ENCODE measurements at regions not wholly inside any gene's neighbourhood (a gene's known extent, or its start where the extent isn't known, plus 50 kb on each side); places are given as distances from the start of the nearest gene placed in this dataset.

GRCh38 chr2:238975408-238975807 lies 127.5 kb downstream of the TWIST2 start:
- no peak overlapping the region for H3K4me3 Mint-ChIP-seq
- no peaks in the 10 kb centered on the region for H3K27me3 Mint-ChIP-seq (ENCODE audit: low read depth)
- peaks cover 22% of the 10 kb centered on the region for H3K4me1 Mint-ChIP-seq
- no peak overlapping the region for H3K27ac Mint-ChIP-seq
- no peak for TF ChIP-seq CTCF (IDR thresholded peaks at IDR 0.05; ENCODE audit: unreplicated experiment in 3 of 3)
- H3K36me3 Mint-ChIP-seq (ENCODE audit: low read depth): peaks cover 6% of the 10 kb centered on the region
- peaks cover 26% of the 10 kb centered on the region for H3K9me3 Mint-ChIP-seq

- peaks cover 12% of the 10 kb centered on the region for H3K4me1 Mint-ChIP-seq
- H3K27ac Mint-ChIP-seq: no peak overlapping the region
- H3K36me3 Mint-ChIP-seq (ENCODE audit: low read depth): peaks cover 6% of the 10 kb centered on the region
- H3K9me3 Mint-ChIP-seq: peaks cover 34% of the 10 kb centered on the region
- H3K4me3 Mint-ChIP-seq: no peak overlapping the region
- peaks cover 10% of the 10 kb centered on the region for H3K27me3 Mint-ChIP-seq (ENCODE audit: low read depth)
- no peak for TF ChIP-seq CTCF (IDR thresholded peaks at IDR 0.05; ENCODE audit: unreplicated experiment in 3 of 3)
Measured at GRCh38 chr2:238978497-238978896, 130.6 kb downstream of the TWIST2 start.

GRCh38 chr2:238979636-238980035 lies 131.8 kb downstream of the TWIST2 start:
- peaks cover 34% of the 10 kb centered on the region for H3K9me3 Mint-ChIP-seq
- H3K27me3 Mint-ChIP-seq (ENCODE audit: low read depth): peaks cover 10% of the 10 kb centered on the region
- H3K36me3 Mint-ChIP-seq (ENCODE audit: low read depth): peaks cover 6% of the 10 kb centered on the region
- peaks cover 4% of the 10 kb centered on the region for H3K4me1 Mint-ChIP-seq
- H3K4me3 Mint-ChIP-seq: no peak overlapping the region
- no peak for TF ChIP-seq CTCF (IDR thresholded peaks at IDR 0.05; ENCODE audit: unreplicated experiment in 3 of 3)
- no peak overlapping the region for H3K27ac Mint-ChIP-seq

GRCh38 chr2:238985041-238985729 lies 137.3 kb downstream of the TWIST2 start:
- Mint-ChIP-seq H3K36me3 (ENCODE audit: low read depth) (no peaks in the 10 kb centered on the region), H3K9me3 (peaks cover 9% of the 10 kb centered on the region), H3K4me3 (no peak overlapping the region), H3K27ac (peak overlapping the region; percentile 37 to 96 (median 87)), H3K4me1 (peaks cover 13% of the 10 kb centered on the region), H3K27me3 (ENCODE audit: low read depth) (peaks cover 14% of the 10 kb centered on the region)
- no peak for TF ChIP-seq CTCF (IDR thresholded peaks at IDR 0.05; ENCODE audit: unreplicated experiment in 3 of 3)

GRCh38 chr2:238985931-238986446 lies 138.1 kb downstream of the TWIST2 start:
- H3K4me1 Mint-ChIP-seq: peaks cover 13% of the 10 kb centered on the region
- no peak overlapping the region for H3K27ac Mint-ChIP-seq
- peaks cover 6% of the 10 kb centered on the region for H3K9me3 Mint-ChIP-seq
- H3K4me3 Mint-ChIP-seq: no peak overlapping the region
- TF ChIP-seq CTCF (IDR thresholded peaks at IDR 0.05; ENCODE audit: unreplicated experiment in 3 of 3): no peak
- H3K36me3 Mint-ChIP-seq (ENCODE audit: low read depth): no peaks in the 10 kb centered on the region
- peaks cover 11% of the 10 kb centered on the region for H3K27me3 Mint-ChIP-seq (ENCODE audit: low read depth)
